Activated naive CD4-positive, alpha-beta T cell treated with anti-CD3 and anti-CD28 coated beads, Interleukin-2, amount 50 U/mL, for 16 hours (primary cell): ENCODE measurements at regions not wholly inside any gene's neighbourhood (a gene's known extent, or its start where the extent isn't known, plus 50 kb on each side); places are given as distances from the start of the nearest gene placed in this dataset.

Source experiments
- DNase-seq: peaks from one replicate; pipeline ENCODE4 v3.0.0-alpha.2; 2020

- DNase-seq, result no peak
These were observed 284.4 kb downstream of the PIK3R1 start for GRCh38 chr5:68499987-68500386.

GRCh38 chr5:68500813-68501212, 285.3 kb downstream of the PIK3R1 start:
- no peak for DNase-seq

- DNase-seq, result no peak
These were observed 287.0 kb downstream of the PIK3R1 start for GRCh38 chr5:68502531-68502930.

- DNase-seq, result no peak
These were observed 288.8 kb downstream of the PIK3R1 start for GRCh38 chr5:68504306-68504705.

- no peak for DNase-seq
These were observed 290.6 kb downstream of the PIK3R1 start for GRCh38 chr5:68505917-68506860.

GRCh38 chr5:68515514-68515913, 300.0 kb downstream of the PIK3R1 start:
- DNase-seq, result no peak

- DNase-seq, result no peak
These were observed 302.7 kb downstream of the PIK3R1 start for GRCh38 chr5:68518286-68518685.

GRCh38 chr5:68519143-68519542, 303.6 kb downstream of the PIK3R1 start:
- no peak for DNase-seq

- DNase-seq, result no peak
These were observed 306.2 kb downstream of the PIK3R1 start for GRCh38 chr5:68521776-68522175.

- DNase-seq, result no peak
These were observed 307.3 kb downstream of the PIK3R1 start for GRCh38 chr5:68522863-68523262.

GRCh38 chr5:68528821-68529273, 313.3 kb downstream of the PIK3R1 start:
- no peak for DNase-seq

GRCh38 chr5:68529581-68529980, 314.0 kb downstream of the PIK3R1 start:
- DNase-seq, result no peak

GRCh38 chr5:68531970-68532369, 316.4 kb downstream of the PIK3R1 start:
- DNase-seq, result no peak

GRCh38 chr5:68533051-68533450, 317.5 kb downstream of the PIK3R1 start:
- no peak for DNase-seq

GRCh38 chr5:68533571-68534084, 318.1 kb downstream of the PIK3R1 start:
- DNase-seq, result no peak

GRCh38 chr5:68534131-68534940, 318.8 kb downstream of the PIK3R1 start:
- no peak for DNase-seq

- no peak for DNase-seq
These were observed 319.5 kb downstream of the PIK3R1 start for GRCh38 chr5:68534956-68535520.

- DNase-seq, result no peak
These were observed 323.4 kb downstream of the PIK3R1 start for GRCh38 chr5:68538814-68539420.

GRCh38 chr5:68540798-68541590, 325.4 kb downstream of the PIK3R1 start:
- DNase-seq, result no peak

GRCh38 chr5:68542207-68542606, 326.7 kb downstream of the PIK3R1 start:
- DNase-seq, result no peak

GRCh38 chr5:68543212-68543611, 327.7 kb downstream of the PIK3R1 start:
- DNase-seq, result no peak

GRCh38 chr5:68544091-68544647, 328.6 kb downstream of the PIK3R1 start:
- no peak for DNase-seq
